OCI-LY7 (cell line): ENCODE measurements at regions not wholly inside any gene's neighbourhood (a gene's known extent, or its start where the extent isn't known, plus 50 kb on each side); places are given as distances from the start of the nearest gene placed in this dataset.

ENCODE experiments used
- BruUV-seq: library from RNA; stranded (reverse); fragments of 400-500 nt; replicated peaks from 2 replicates; lab custom pipeline; 2021; lab: Mats Ljungman, UMichigan
- CTCF ChIA-PET: fragments of 300-600 bp; sonication (Branson Sonifier 250); formaldehyde crosslinking; loops from one replicate; lab custom pipeline; 2022; ENCODE audit warnings: antibody characterized with exemption; ENCODE audit not compliant: unreplicated experiment; lab: Charles Lee
- POLR2A ChIA-PET: fragments of 300-600 bp; sonication (Branson Sonifier 250); formaldehyde crosslinking; loops from one replicate; lab custom pipeline; 2022; ENCODE audit warnings: antibody characterized with exemption; lab: Charles Lee
- DNase-seq: peaks from one replicate; pipeline ENCODE4 v3.0.0-alpha.2; 2015; ENCODE audit warnings: low spot score
- H2AFZ ChIP-seq: fragments of 200-600 bp; sonication (generic), shearing (Covaris generic); 2 replicates; pipeline ENCODE4 v1.6.1; 2014; ENCODE audit warnings: mild to moderate bottlenecking, antibody characterized with exemption, low read length, moderate library complexity
- H3K27ac ChIP-seq: fragments of 200-600 bp; sonication (generic); 2 replicates; pipeline ENCODE4 v1.5.1; 2014; ENCODE audit warnings: mixed run types, low read depth, mild to moderate bottlenecking, moderate library complexity, low read length, inconsistent platforms; ENCODE audit not compliant: poor library complexity, severe bottlenecking
- H3K36me3 ChIP-seq: fragments of 200-600 bp; sonication (generic); 2 replicates; pipeline ENCODE4 v1.6.1; 2014; ENCODE audit warnings: mild to moderate bottlenecking, antibody characterized with exemption, low read length, moderate library complexity, mixed read lengths; ENCODE audit not compliant: insufficient read depth
- H3K4me1 ChIP-seq: fragments of 200-600 bp; sonication (generic); 2 replicates; pipeline ENCODE4 v1.5.1; 2014; ENCODE audit warnings: mild to moderate bottlenecking, low read length; ENCODE audit not compliant: insufficient read depth, poor library complexity, severe bottlenecking
- H3K4me2 ChIP-seq: fragments of 200-600 bp; sonication (generic); 2 replicates; pipeline ENCODE4 v1.6.1; 2014; ENCODE audit warnings: mild to moderate bottlenecking, low read length
- H3K4me3 ChIP-seq: fragments of 200-600 bp; sonication (generic); 2 replicates; pipeline ENCODE4 v1.5.1; 2014; ENCODE audit warnings: mild to moderate bottlenecking, low read depth, low read length; ENCODE audit not compliant: poor library complexity, severe bottlenecking
- H3K79me2 ChIP-seq: fragments of 200-600 bp; sonication (generic); 2 replicates; pipeline ENCODE4 v1.6.1; 2016; ENCODE audit warnings: low read depth, mild to moderate bottlenecking, low read length, moderate library complexity, mixed read lengths; ENCODE audit not compliant: insufficient read depth
- H3K9me2 ChIP-seq: fragments of 200-600 bp; sonication (generic); 2 replicates; pipeline ENCODE4 v1.6.1; 2016; ENCODE audit warnings: mild to moderate bottlenecking, low read length, mixed read lengths; ENCODE audit not compliant: insufficient read depth
- H3K9me3 ChIP-seq: fragments of 200-600 bp; sonication (generic); 2 replicates; pipeline ENCODE4 v1.6.1; 2014; ENCODE audit warnings: mild to moderate bottlenecking, mixed run types, low read length, mixed read lengths
- H4K20me1 ChIP-seq: fragments of 200-600 bp; sonication (generic); 2 replicates; pipeline ENCODE4 v1.6.1; 2014; ENCODE audit warnings: mild to moderate bottlenecking, antibody characterized with exemption, low read length, moderate library complexity, mixed read lengths; ENCODE audit not compliant: insufficient read depth
- EZH2phosphoT487 ChIP-seq: fragments of 200-600 bp; sonication (generic); IDR thresholded peaks from 2 replicates; pipeline ENCODE4 v1.6.1; 2018; ENCODE audit warnings: low read depth, borderline replicate concordance, mild to moderate bottlenecking, mixed run types, antibody characterized with exemption, low read length, moderate library complexity, mixed read lengths
- intact Hi-C: fragments of 100-400 bp; cut with micrococcal nuclease; formaldehyde crosslinking; loops from one replicate; pipeline ENCODE4 v1.10.0; 2022; ENCODE audit not compliant: unreplicated experiment
- small RNA-seq: library from RNA; depleted of rRNA; stranded (forward); fragments of <200 nt; gene quantifications from one replicate; pipeline ENCODE3, GENCODE V24; 2014
- TF ChIP-seq, protein P1 (sequence below): fragments of 200-600 bp; sonication (generic); conservative IDR thresholded peaks from 2 replicates; pipeline ENCODE4 v1.5.1; 2014; ENCODE audit warnings: mild to moderate bottlenecking, antibody characterized with exemption, low read length, moderate library complexity, mixed read lengths

DNA sequence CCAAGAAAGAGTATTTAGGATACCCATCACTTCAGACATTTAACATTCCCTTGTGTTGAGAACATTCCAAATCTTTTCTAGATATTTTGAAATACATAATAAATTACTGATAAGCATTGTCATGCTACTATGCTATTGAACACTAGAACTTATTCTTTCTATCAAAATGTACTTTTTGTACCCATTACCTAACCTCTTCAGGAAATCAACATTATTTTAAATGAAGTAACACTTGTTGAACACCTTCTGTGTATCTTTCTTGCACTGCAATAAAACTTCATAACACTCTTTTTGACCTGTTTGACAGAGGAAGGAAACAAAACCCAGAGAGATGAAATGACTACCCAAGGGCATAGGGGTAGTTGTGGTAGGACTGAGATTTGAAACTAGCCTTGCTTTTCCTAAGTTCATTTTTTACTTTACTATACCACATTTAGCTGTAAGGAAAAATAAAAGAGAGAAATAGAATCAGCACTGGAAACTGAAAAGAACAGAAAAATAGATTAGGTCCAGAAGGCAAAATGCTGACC lies 99.4 kb downstream of the UCHL5 start:
- Histone ChIP-seq H4K20me1 (no peaks in the 10 kb centered on the region), H2AFZ (no peak overlapping the region), H3K27ac (no peak overlapping the region), H3K4me1 (no peaks in the 10 kb centered on the region), H3K9me2 (no peaks in the 10 kb centered on the region), H3K9me3 (no peaks in the 10 kb centered on the region), H3K36me3 (no peaks in the 10 kb centered on the region), H3K79me2 (no peaks in the 10 kb centered on the region), H3K4me3 (no peak overlapping the region), H3K4me2 (no peak overlapping the region)
- intact Hi-C loops, result no loop called here
- TF ChIP-seq, protein P1, sequence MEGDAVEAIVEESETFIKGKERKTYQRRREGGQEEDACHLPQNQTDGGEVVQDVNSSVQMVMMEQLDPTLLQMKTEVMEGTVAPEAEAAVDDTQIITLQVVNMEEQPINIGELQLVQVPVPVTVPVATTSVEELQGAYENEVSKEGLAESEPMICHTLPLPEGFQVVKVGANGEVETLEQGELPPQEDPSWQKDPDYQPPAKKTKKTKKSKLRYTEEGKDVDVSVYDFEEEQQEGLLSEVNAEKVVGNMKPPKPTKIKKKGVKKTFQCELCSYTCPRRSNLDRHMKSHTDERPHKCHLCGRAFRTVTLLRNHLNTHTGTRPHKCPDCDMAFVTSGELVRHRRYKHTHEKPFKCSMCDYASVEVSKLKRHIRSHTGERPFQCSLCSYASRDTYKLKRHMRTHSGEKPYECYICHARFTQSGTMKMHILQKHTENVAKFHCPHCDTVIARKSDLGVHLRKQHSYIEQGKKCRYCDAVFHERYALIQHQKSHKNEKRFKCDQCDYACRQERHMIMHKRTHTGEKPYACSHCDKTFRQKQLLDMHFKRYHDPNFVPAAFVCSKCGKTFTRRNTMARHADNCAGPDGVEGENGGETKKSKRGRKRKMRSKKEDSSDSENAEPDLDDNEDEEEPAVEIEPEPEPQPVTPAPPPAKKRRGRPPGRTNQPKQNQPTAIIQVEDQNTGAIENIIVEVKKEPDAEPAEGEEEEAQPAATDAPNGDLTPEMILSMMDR, result no peak
- TF ChIP-seq EZH2phosphoT487, result no peak
- CTCF ChIA-PET, result no interaction called here
- no peak for DNase-seq
- no TSS peak for BruUV-seq
- POLR2A ChIA-PET, result interaction anchor here (0.7 kb wide), 1 partner anchor 1421 kb away, joined by 6 read pairs; no protein-coding TSS in a partner anchor

Small RNAs in the stretch of these regions (small RNA-seq; reads per million reads assigned to genes)
- 0.26 reads per million for gene RN7SKP126
